DOHH2 (cell line): ENCODE measurements at regions not wholly inside any gene's neighbourhood (a gene's known extent, or its start where the extent isn't known, plus 50 kb on each side); places are given as distances from the start of the nearest gene placed in this dataset.

ENCODE experiments used
- H3F3A ChIP-seq: fragments of 200-600 bp; sonication (generic), shearing (Covaris generic); 2 replicates; pipeline ENCODE4 v1.6.0; 2016; ENCODE audit warnings: antibody characterized with exemption, mild to moderate bottlenecking; ENCODE audit not compliant: control insufficient read depth, insufficient read depth
- H3K27ac ChIP-seq: fragments of 200-600 bp; sonication (generic); 2 replicates; pipeline ENCODE4 v1.5.1; 2014; ENCODE audit warnings: low read depth, mild to moderate bottlenecking, low read length, moderate library complexity
- H3K27me3 ChIP-seq: fragments of 200-600 bp; sonication (generic); 2 replicates; pipeline ENCODE4 v1.6.1; 2014; ENCODE audit warnings: mild to moderate bottlenecking, low read length, mixed read lengths; ENCODE audit not compliant: control insufficient read depth
- H3K36me3 ChIP-seq: fragments of 200-600 bp; sonication (generic); 2 replicates; pipeline ENCODE4 v1.6.1; 2014; ENCODE audit warnings: mild to moderate bottlenecking, low read length, moderate library complexity, mixed read lengths; ENCODE audit not compliant: control insufficient read depth
- H3K4me1 ChIP-seq: fragments of 200-600 bp; sonication (generic); 2 replicates; pipeline ENCODE4 v1.6.1; 2014; ENCODE audit warnings: mild to moderate bottlenecking, low read length, mixed read lengths; ENCODE audit not compliant: control insufficient read depth
- H3K4me2 ChIP-seq: fragments of 200-600 bp; sonication (generic); 2 replicates; pipeline ENCODE4 v1.6.0; 2014; ENCODE audit warnings: mild to moderate bottlenecking, low read length, moderate library complexity
- H3K4me3 ChIP-seq: fragments of 200-600 bp; sonication (generic); 2 replicates; pipeline ENCODE4 v1.5.1; 2014; ENCODE audit warnings: mild to moderate bottlenecking, low read length, mixed read lengths
- H3K79me2 ChIP-seq: fragments of 200-600 bp; sonication (generic); 2 replicates; pipeline ENCODE4 v1.6.1; 2014; ENCODE audit warnings: mild to moderate bottlenecking, low read length, mixed read lengths; ENCODE audit not compliant: control insufficient read depth
- H3K9me2 ChIP-seq: fragments of 200-600 bp; sonication (generic); replicated peaks from 2 replicates; pipeline ENCODE4 v1.6.1; 2014; ENCODE audit warnings: mild to moderate bottlenecking, low read length, mixed read lengths; ENCODE audit not compliant: control insufficient read depth
- H3K9me3 ChIP-seq: fragments of 200-600 bp; sonication (generic); 2 replicates; pipeline ENCODE4 v1.6.1; 2014; ENCODE audit warnings: antibody characterized with exemption, low read length, mixed read lengths; ENCODE audit not compliant: control insufficient read depth, insufficient read depth
- H4K20me1 ChIP-seq: fragments of 200-600 bp; sonication (generic); 2 replicates; pipeline ENCODE4 v1.6.0; 2014; ENCODE audit warnings: low read depth, mild to moderate bottlenecking, antibody characterized with exemption, low read length, moderate library complexity; ENCODE audit not compliant: control insufficient read depth, insufficient read depth
- EZH2phosphoT487 ChIP-seq: fragments of 200-600 bp; sonication (generic); IDR thresholded peaks from 2 replicates; pipeline ENCODE4 v1.6.1; 2017; ENCODE audit warnings: borderline replicate concordance, mild to moderate bottlenecking, antibody characterized with exemption, low read length, moderate library complexity, mixed read lengths
- TF ChIP-seq, protein P1 (sequence below): fragments of 200-600 bp; sonication (generic); IDR thresholded peaks from one replicate; pipeline ENCODE4 v1.5.1; 2014; ENCODE audit warnings: antibody characterized with exemption, mild to moderate bottlenecking, low read depth, low read length; ENCODE audit not compliant: poor library complexity, severe bottlenecking

DNA sequence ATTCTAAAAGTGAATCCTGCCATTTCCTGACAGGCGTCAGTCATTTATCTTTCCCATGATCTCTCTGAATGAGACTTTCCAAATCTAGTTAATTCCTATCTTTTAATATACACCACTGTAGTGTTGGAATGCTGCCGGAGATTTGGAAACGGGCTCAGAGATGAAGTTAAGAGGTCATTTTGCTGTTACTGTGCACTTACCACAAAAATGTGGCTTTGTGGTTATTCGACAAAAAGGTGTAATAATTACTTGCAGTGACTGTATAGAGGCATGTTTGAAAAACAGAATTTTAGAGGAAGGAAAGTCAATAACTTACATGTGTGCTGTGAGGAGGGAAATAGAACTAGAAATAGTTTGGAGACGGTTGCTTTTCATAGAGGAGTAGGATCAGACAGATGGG, 460.2 kb upstream of the BTBD3 start:
- no peak overlapping the region for H3K4me2 ChIP-seq
- no peaks in the 10 kb centered on the region for H3K79me2 ChIP-seq
- no peak overlapping the region for H3K4me3 ChIP-seq
- H3K4me1 ChIP-seq = no peaks in the 10 kb centered on the region
- no peak overlapping the region for H3K27ac ChIP-seq
- H3K9me2 ChIP-seq = no peaks in the 10 kb centered on the region
- H4K20me1 ChIP-seq = no peaks in the 10 kb centered on the region
- no peaks in the 10 kb centered on the region for H3K27me3 ChIP-seq
- H3K36me3 ChIP-seq = no peaks in the 10 kb centered on the region
- no peaks in the 10 kb centered on the region for H3F3A ChIP-seq
- no peak for TF ChIP-seq EZH2phosphoT487
- TF ChIP-seq, protein P1, sequence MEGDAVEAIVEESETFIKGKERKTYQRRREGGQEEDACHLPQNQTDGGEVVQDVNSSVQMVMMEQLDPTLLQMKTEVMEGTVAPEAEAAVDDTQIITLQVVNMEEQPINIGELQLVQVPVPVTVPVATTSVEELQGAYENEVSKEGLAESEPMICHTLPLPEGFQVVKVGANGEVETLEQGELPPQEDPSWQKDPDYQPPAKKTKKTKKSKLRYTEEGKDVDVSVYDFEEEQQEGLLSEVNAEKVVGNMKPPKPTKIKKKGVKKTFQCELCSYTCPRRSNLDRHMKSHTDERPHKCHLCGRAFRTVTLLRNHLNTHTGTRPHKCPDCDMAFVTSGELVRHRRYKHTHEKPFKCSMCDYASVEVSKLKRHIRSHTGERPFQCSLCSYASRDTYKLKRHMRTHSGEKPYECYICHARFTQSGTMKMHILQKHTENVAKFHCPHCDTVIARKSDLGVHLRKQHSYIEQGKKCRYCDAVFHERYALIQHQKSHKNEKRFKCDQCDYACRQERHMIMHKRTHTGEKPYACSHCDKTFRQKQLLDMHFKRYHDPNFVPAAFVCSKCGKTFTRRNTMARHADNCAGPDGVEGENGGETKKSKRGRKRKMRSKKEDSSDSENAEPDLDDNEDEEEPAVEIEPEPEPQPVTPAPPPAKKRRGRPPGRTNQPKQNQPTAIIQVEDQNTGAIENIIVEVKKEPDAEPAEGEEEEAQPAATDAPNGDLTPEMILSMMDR = no peak
- H3K9me3 ChIP-seq = no peaks in the 10 kb centered on the region

DNA sequence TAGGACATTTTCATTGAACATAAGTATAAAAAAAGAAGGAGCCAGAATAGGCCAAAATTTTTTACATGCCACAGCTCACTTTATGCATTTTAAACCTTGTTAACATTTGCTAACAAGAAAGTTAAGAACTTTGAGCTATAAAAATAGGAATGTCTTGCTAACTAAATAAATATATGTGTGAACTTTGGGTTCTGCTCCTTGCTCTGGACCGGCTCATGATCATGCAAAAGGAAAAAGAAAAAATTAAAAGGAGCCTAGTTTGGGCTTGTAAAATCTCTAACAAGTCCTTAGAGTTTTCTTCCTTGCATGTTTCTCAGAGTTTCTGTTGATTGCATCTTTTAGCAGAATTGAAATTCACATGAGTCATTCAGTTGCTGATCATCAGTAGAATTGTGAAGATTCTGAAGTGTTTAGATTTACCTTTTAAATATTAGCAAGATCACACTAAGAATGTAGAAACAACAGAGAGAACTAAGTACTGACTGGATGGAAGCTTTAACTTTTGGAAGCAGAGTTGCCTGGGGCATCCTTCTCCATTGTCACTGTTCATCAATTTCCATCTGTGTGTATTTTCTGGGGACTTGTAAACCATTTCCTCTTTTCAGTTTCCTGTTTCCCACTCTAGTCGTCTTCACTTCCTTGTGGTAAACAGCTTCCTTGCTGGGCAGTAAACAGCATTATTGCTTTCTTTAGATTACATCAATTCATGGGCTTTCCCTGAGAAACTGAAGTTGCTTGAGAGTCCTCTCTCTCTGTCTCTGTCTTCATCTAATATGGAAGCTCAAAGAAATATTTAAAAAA, 458.4 kb upstream of the BTBD3 start:
- Histone ChIP-seq H3K9me3 (no peaks in the 10 kb centered on the region), H3K79me2 (no peaks in the 10 kb centered on the region), H3F3A (no peaks in the 10 kb centered on the region), H3K4me2 (no peak overlapping the region), H3K4me3 (no peak overlapping the region), H3K9me2 (no peaks in the 10 kb centered on the region), H3K27ac (no peak overlapping the region), H3K4me1 (no peaks in the 10 kb centered on the region), H4K20me1 (no peaks in the 10 kb centered on the region), H3K36me3 (no peaks in the 10 kb centered on the region), H3K27me3 (no peaks in the 10 kb centered on the region)
- no peak for TF ChIP-seq EZH2phosphoT487
- TF ChIP-seq, protein P1 = no peak

- Histone ChIP-seq H3K4me1 (no peaks in the 10 kb centered on the region), H4K20me1 (no peaks in the 10 kb centered on the region), H3K4me3 (no peak overlapping the region), H3K79me2 (no peaks in the 10 kb centered on the region), H3K4me2 (no peak overlapping the region), H3K9me3 (0 out of 2 replicates have a peak, but pooled peaks cover 5% of the 10 kb centered on the region), H3K27ac (no peak overlapping the region), H3K36me3 (no peaks in the 10 kb centered on the region), H3F3A (no peaks in the 10 kb centered on the region), H3K27me3 (no peaks in the 10 kb centered on the region), H3K9me2 (no peaks in the 10 kb centered on the region)
- no peak for TF ChIP-seq EZH2phosphoT487
- TF ChIP-seq, protein P1 = no peak
Measured at GRCh38 chr20:11467436-11467835, 450.3 kb upstream of the BTBD3 start.
